ENCODE measurements at regions not wholly inside any gene's neighbourhood (a gene's known extent, or its start where the extent isn't known, plus 50 kb on each side); places are given as distances from the start of the nearest gene placed in this dataset.
A peak's percentile ranks its signal among the peaks of the same experiment; 100 is the strongest.

GRCh38 chr9:113649054-113649453 lies 185.5 kb downstream of the RGS3 start:
- Histone ChIP-seq H3K36me3 (ENCODE audit: control insufficient read depth, insufficient read depth, low read length) (no peaks in the 10 kb centered on the region), H3K27ac (ENCODE audit: low read depth, low read length) (no peak overlapping the region), H3K27me3 (ENCODE audit: control insufficient read depth, insufficient read depth, low read length, poor library complexity, severe bottlenecking) (peaks cover 58% of the 10 kb centered on the region), H3K9me3 (ENCODE audit: control insufficient read depth, low read length) (no peaks in the 10 kb centered on the region), H3K4me1 (ENCODE audit: control insufficient read depth, insufficient read depth, low read length) (peaks cover 5% of the 10 kb centered on the region), H3K9ac (ENCODE audit: extremely low read depth, low read length, poor library complexity, severe bottlenecking) (no peak overlapping the region), H3K4me3 (ENCODE audit: low read length) (no peak overlapping the region)
- H3K36me3 Mint-ChIP-seq (ENCODE audit: low read depth), result no peaks in the 10 kb centered on the region
- peaks cover 17% of the 10 kb centered on the region for H3K27me3 Mint-ChIP-seq (ENCODE audit: insufficient read depth)
- peaks cover 4% of the 10 kb centered on the region for H3K9me3 Mint-ChIP-seq
- TF ChIP-seq CTCF (conservative IDR thresholded peaks at IDR 0.05), result no peak
- peak; percentile 49 for DNase-seq
- WGBS, 2 experiments (ENCODE audit: insufficient coverage in 1 of 2, insufficient read length in 1 of 2), result 83 to 85% methylated on average over 6 to 11 of the region's 11 CpGs
- no peak overlapping the region for H3K4me3 Mint-ChIP-seq
- peaks cover 17% of the 10 kb centered on the region for H3K4me1 Mint-ChIP-seq
- H3K27ac Mint-ChIP-seq, result no peak overlapping the region

GRCh38 chr9:113649855-113650206 lies 186.3 kb downstream of the RGS3 start:
- peaks cover 4% of the 10 kb centered on the region for H3K9me3 Mint-ChIP-seq
- H3K36me3 ChIP-seq (ENCODE audit: control insufficient read depth, insufficient read depth, low read length), result no peaks in the 10 kb centered on the region
- H3K9ac ChIP-seq (ENCODE audit: extremely low read depth, low read length, poor library complexity, severe bottlenecking), result no peak overlapping the region
- no peaks in the 10 kb centered on the region for H3K36me3 Mint-ChIP-seq (ENCODE audit: low read depth)
- no peak for TF ChIP-seq CTCF (conservative IDR thresholded peaks at IDR 0.05)
- H3K4me1 Mint-ChIP-seq, result peaks cover 21% of the 10 kb centered on the region
- H3K4me3 ChIP-seq (ENCODE audit: low read length), result no peak overlapping the region
- no peak overlapping the region for H3K27ac Mint-ChIP-seq
- H3K4me1 ChIP-seq (ENCODE audit: control insufficient read depth, insufficient read depth, low read length), result peaks cover 8% of the 10 kb centered on the region
- 86 to 89% methylated on average over 2 of the region's 2 CpGs for WGBS, 2 experiments (ENCODE audit: insufficient coverage in 1 of 2, insufficient read length in 1 of 2)
- H3K9me3 ChIP-seq (ENCODE audit: control insufficient read depth, low read length), result no peaks in the 10 kb centered on the region
- peaks cover 17% of the 10 kb centered on the region for H3K27me3 Mint-ChIP-seq (ENCODE audit: insufficient read depth)
- no peak overlapping the region for H3K4me3 Mint-ChIP-seq
- H3K27ac ChIP-seq (ENCODE audit: low read depth, low read length), result no peak overlapping the region
- no peak for DNase-seq
- H3K27me3 ChIP-seq (ENCODE audit: control insufficient read depth, insufficient read depth, low read length, poor library complexity, severe bottlenecking), result peaks cover 50% of the 10 kb centered on the region

DNA sequence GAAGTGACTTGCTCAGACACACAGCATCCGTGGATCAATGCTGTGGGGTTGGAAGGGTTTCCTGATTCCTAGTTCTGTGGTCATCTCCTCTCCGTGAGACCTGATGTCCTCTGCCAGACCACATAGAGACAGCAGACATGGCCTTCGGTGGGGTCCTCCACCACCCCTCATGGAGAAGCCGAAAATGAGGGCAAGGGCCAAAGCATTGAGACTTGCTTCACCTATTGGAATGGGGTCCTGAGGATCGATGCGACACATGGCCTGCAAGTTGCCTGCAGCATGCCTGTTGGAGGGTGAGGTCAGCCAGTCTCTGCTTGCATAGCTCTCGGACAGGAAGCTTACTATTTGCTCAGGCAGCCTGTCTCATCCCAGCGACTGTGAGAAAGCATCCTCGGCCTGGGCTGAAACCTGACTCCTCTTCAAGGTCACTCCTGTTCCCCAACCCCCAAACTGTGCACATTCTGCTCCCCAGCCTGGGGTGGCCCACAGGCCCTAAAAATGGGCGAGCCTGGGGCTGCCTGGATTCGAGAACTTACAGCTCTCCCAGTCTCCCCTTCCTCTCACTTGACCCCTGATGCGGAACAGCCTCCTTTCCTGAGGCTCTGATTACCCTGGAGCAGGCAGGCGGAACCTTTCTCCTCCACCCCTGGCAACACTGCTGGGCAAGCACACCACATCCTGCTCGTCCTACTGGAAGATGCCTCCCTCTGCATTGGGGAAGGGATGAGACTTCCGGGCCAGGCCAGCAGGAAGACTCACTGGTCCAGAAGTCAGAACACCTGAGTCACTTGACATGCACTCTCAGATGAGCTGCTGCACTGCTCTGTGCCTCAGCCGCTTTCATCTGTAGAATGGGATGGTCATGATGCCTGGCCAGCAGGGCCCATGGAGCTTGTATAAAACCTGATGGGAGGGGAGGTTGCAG lies 186.9 kb downstream of the RGS3 start:
- H3K4me1 Mint-ChIP-seq, result peaks cover 21% of the 10 kb centered on the region
- no peak overlapping the region for H3K4me3 Mint-ChIP-seq
- Histone ChIP-seq H3K27ac (ENCODE audit: low read depth, low read length) (no peak overlapping the region), H3K9ac (ENCODE audit: extremely low read depth, low read length, poor library complexity, severe bottlenecking) (no peak overlapping the region), H3K36me3 (ENCODE audit: control insufficient read depth, insufficient read depth, low read length) (no peaks in the 10 kb centered on the region), H3K4me1 (ENCODE audit: control insufficient read depth, insufficient read depth, low read length) (peaks cover 3% of the 10 kb centered on the region), H3K9me3 (ENCODE audit: control insufficient read depth, low read length) (no peaks in the 10 kb centered on the region), H3K4me3 (ENCODE audit: low read length) (no peak overlapping the region), H3K27me3 (ENCODE audit: control insufficient read depth, insufficient read depth, low read length, poor library complexity, severe bottlenecking) (peaks cover 43% of the 10 kb centered on the region)
- H3K36me3 Mint-ChIP-seq (ENCODE audit: low read depth), result no peaks in the 10 kb centered on the region
- H3K9me3 Mint-ChIP-seq, result peaks cover 4% of the 10 kb centered on the region
- 83 to 89% methylated on average over 8 to 16 of the region's 16 CpGs for WGBS, 2 experiments (ENCODE audit: insufficient coverage in 1 of 2, insufficient read length in 1 of 2)
- peak overlapping the region; percentile 75 for H3K27ac Mint-ChIP-seq
- TF ChIP-seq CTCF (conservative IDR thresholded peaks at IDR 0.05), result no peak
- peak; percentile 77 for DNase-seq
- peaks cover 17% of the 10 kb centered on the region for H3K27me3 Mint-ChIP-seq (ENCODE audit: insufficient read depth)
